M059J (cell line): ENCODE measurements at regions not wholly inside any gene's neighbourhood (a gene's known extent, or its start where the extent isn't known, plus 50 kb on each side); places are given as distances from the start of the nearest gene placed in this dataset.

Experiments
- DNase-seq: peaks from one replicate; pipeline ENCODE4 v3.0.0-alpha.2; 2012; ENCODE audit warnings: low read depth

DNA sequence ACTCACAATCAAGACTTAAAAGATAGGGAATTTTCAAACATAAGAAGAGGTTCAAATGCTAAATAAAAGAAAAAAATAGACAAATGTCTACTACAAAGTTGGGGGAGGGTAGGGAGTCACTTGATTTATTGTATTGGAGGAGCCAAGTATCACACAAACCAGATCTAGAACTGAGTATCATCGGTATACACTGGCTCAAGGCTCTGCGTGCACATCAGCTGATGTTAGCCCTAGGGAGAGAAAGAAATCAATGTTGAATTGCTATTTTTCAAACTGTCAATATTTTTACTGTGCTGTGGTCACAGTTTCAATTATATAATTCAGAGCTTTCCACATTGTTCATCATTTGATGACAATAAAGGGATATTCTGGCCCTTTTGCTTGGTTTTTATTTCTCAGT, 54.9 kb upstream of the RXFP2 start:
- DNase-seq = no peak

DNA sequence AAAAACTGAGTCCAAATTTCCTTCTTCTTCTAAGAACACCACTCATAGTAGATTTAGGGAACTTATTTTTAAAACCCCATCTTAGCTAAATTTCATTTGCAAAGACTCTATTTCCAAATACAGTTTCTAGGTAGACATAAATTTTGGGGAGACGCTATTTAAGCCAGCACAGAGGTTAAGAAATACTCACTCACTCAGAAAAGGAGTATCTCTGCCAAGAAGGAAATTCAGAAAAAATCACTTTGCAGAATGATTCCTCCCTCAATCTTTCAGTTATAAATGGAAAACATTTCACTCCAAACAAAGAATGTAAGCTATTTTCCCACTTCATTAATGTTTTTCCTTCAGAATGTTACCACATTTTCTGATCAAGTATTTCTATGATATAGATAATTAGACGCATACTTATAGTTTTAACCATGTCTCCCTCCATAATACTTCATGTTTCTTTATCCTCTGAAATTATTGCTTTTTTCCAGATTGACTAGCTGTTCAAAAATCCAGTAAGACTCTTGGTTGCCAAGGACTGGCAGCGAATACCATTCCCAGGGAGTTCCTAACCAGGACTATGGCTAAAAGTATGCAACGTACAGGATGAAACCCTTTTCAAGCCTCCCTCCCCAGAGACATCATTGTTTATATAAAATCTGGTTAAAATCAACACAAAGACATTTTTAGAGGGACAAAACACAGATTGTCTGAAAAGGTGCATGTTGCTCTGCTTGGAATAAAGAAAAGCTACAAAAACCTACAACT, 52.5 kb upstream of the RXFP2 start:
- no peak for DNase-seq
